ENCODE measurements at regions not wholly inside any gene's neighbourhood (a gene's known extent, or its start where the extent isn't known, plus 50 kb on each side); places are given as distances from the start of the nearest gene placed in this dataset.

DNA sequence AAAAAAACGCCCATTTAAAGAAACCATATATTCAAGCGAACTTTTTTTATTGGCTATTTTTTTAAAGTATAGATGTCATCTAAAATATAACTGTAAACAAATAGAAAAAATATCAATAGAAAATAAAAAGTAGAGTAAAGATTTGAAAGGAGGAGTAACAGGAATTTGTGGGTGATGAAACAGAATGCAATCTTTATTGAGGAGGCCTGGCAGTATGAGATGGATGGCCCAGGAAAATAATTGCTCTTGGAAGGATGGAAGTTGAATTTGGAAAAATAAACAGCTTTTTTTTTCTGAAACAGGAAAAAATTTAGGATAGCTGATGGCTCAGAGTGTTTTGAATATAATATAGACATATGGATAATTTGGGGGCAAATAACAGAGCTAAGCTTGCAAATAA, 219.0 kb downstream of the CASP12 start:
- H3K4me1 ChIP-seq (ENCODE audit: control insufficient read depth, insufficient read depth, low read length), result no peaks in the 10 kb centered on the region
- ATAC-seq (ENCODE audit: low read depth) (no peak), DNase-seq (no peak)
- H3K27me3 ChIP-seq (ENCODE audit: control insufficient read depth, insufficient read depth, low read length), result no peaks in the 10 kb centered on the region
- no peak overlapping the region for H2BK5ac ChIP-seq (ENCODE audit: low read depth, low read length, poor library complexity, severe bottlenecking)
- H3K4ac ChIP-seq (ENCODE audit: low read depth, low read length), result no peak overlapping the region
- no peaks in the 10 kb centered on the region for H3K79me1 ChIP-seq (ENCODE audit: low read depth in 1 of 2, low read length in 2 of 2)
- H2BK20ac ChIP-seq (ENCODE audit: low read depth, low read length), result no peak overlapping the region
- H2BK15ac ChIP-seq (ENCODE audit: low read depth, low read length), result no peak overlapping the region
- intact Hi-C loops (cut with micrococcal nuclease), result no loop called here
- H3K9me1 ChIP-seq (ENCODE audit: insufficient read depth, low read length), result no peaks in the 10 kb centered on the region
- POLR2A ChIA-PET (ENCODE audit: unreplicated experiment), result no interaction called here
- in situ Hi-C loops (cut with MboI; ENCODE audit: low sequenced_read_pairs), result no loop called here
- H3K27ac ChIP-seq (ENCODE audit: insufficient read depth, low read length), result no peak overlapping the region
- H4K91ac ChIP-seq (ENCODE audit: insufficient read depth, low read depth, low read length), result no peak overlapping the region
- H4K8ac ChIP-seq (ENCODE audit: low read depth in 2 of 2, low read length in 2 of 2), result no peak overlapping the region
- CTCF ChIA-PET, result interaction anchor here (1.0 kb wide), 1 partner anchor 83 kb away, joined by 4 read pairs; no protein-coding TSS in a partner anchor
- H2AFZ ChIP-seq (replicated peaks; ENCODE audit: low read length, poor library complexity), result no peak overlapping the region
- no peak overlapping the region for H2AK5ac ChIP-seq (ENCODE audit: low read depth, low read length)
- H3K23ac ChIP-seq (ENCODE audit: low read depth, low read length), result no peak overlapping the region
- WGBS, 2 experiments (ENCODE audit: extremely low coverage in 2 of 2, insufficient read length in 1 of 2), result no CpG with 5 or more reads among the region's 2 CpGs
- no peaks in the 10 kb centered on the region for H3K36me3 ChIP-seq (ENCODE audit: control insufficient read depth, insufficient read depth, low read length)
- no peaks in the 10 kb centered on the region for H4K20me1 ChIP-seq (ENCODE audit: insufficient read depth, low read length)
- dilution Hi-C loops (cut with HindIII; ENCODE audit: low sequenced_read_pairs, unreplicated experiment), result no loop called here
- no peak overlapping the region for H3K4me3 ChIP-seq (ENCODE audit: insufficient read depth, low read depth, low read length)
- no peak overlapping the region for H3K56ac ChIP-seq (ENCODE audit: extremely low read depth, insufficient read depth, low read length)
- H3K14ac ChIP-seq (replicated peaks; ENCODE audit: low read depth, low read length), result no peak overlapping the region
- no peak overlapping the region for H3K9ac ChIP-seq (ENCODE audit: low read depth, low read length)
- H3K18ac ChIP-seq (ENCODE audit: low read depth, low read length), result no peak overlapping the region
- H3K9me3 ChIP-seq (ENCODE audit: control insufficient read depth, insufficient read depth, low read length), result no peaks in the 10 kb centered on the region
- H2AK9ac ChIP-seq (replicated peaks; ENCODE audit: low read depth, low read length, poor library complexity), result no peak overlapping the region
- BruUV-seq (replicated peaks), result no TSS peak
- no peak overlapping the region for H4K5ac ChIP-seq (ENCODE audit: low read depth, low read length)
- no peak overlapping the region for H2BK120ac ChIP-seq (ENCODE audit: low read depth, low read length)
- no peak overlapping the region for H3K4me2 ChIP-seq (ENCODE audit: low read depth, low read length)
- no peak for TF ChIP-seq SMC3 (IDR thresholded peaks at IDR 0.05; ENCODE audit: low read depth, low read length)
- no peak for TF ChIP-seq NFE2L2 (IDR thresholded peaks at IDR 0.05; ENCODE audit: low read depth, low read length)
- TF ChIP-seq, protein P1, sequence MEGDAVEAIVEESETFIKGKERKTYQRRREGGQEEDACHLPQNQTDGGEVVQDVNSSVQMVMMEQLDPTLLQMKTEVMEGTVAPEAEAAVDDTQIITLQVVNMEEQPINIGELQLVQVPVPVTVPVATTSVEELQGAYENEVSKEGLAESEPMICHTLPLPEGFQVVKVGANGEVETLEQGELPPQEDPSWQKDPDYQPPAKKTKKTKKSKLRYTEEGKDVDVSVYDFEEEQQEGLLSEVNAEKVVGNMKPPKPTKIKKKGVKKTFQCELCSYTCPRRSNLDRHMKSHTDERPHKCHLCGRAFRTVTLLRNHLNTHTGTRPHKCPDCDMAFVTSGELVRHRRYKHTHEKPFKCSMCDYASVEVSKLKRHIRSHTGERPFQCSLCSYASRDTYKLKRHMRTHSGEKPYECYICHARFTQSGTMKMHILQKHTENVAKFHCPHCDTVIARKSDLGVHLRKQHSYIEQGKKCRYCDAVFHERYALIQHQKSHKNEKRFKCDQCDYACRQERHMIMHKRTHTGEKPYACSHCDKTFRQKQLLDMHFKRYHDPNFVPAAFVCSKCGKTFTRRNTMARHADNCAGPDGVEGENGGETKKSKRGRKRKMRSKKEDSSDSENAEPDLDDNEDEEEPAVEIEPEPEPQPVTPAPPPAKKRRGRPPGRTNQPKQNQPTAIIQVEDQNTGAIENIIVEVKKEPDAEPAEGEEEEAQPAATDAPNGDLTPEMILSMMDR (conservative IDR thresholded peaks at IDR 0.05; ENCODE audit: low read depth, low read length), result no peak
- no peak for TF ChIP-seq RCOR1 (IDR thresholded peaks at IDR 0.05; ENCODE audit: insufficient replicate concordance, low read length)
- no peak for TF ChIP-seq MAFK (IDR thresholded peaks at IDR 0.05; ENCODE audit: low read depth, low read length)
- no peak for TF ChIP-seq MAZ (IDR thresholded peaks at IDR 0.05; ENCODE audit: borderline replicate concordance, low read depth, low read length)
- no peak for TF ChIP-seq POLR2A (IDR thresholded peaks at IDR 0.05; ENCODE audit: low read depth, low read length)
- TF ChIP-seq, protein P2, sequence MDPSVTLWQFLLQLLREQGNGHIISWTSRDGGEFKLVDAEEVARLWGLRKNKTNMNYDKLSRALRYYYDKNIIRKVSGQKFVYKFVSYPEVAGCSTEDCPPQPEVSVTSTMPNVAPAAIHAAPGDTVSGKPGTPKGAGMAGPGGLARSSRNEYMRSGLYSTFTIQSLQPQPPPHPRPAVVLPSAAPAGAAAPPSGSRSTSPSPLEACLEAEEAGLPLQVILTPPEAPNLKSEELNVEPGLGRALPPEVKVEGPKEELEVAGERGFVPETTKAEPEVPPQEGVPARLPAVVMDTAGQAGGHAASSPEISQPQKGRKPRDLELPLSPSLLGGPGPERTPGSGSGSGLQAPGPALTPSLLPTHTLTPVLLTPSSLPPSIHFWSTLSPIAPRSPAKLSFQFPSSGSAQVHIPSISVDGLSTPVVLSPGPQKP (IDR thresholded peaks at IDR 0.05; ENCODE audit: borderline replicate concordance, low read depth, low read length), result no peak
- TF ChIP-seq RFX5 (IDR thresholded peaks at IDR 0.05; ENCODE audit: low read depth, low read length), result no peak

All from IMR-90 (cell line).